Stimulated activated naive CD8-positive, alpha-beta T cell treated with anti-CD3 and anti-CD28 coated beads, Interleukin-15, Interleukin-2, amounts not matched to agents 100 ng/mL and 50 ng/mL, for 24 hours (primary cell): ENCODE measurements at regions not wholly inside any gene's neighbourhood (a gene's known extent, or its start where the extent isn't known, plus 50 kb on each side); places are given as distances from the start of the nearest gene placed in this dataset.

Source experiments
- H3K27ac Mint-ChIP-seq: one replicate; pipeline ENCODE4 v1.8.0; 2021; ENCODE audit warnings: mild to moderate bottlenecking, mixed read lengths
- H3K27me3 Mint-ChIP-seq: one replicate; pipeline ENCODE4 v1.8.0; 2021; ENCODE audit warnings: mixed read lengths
- H3K36me3 Mint-ChIP-seq: one replicate; pipeline ENCODE4 v1.8.0; 2021; ENCODE audit warnings: low read depth, mixed read lengths
- H3K4me1 Mint-ChIP-seq: one replicate; pipeline ENCODE4 v1.8.0; 2021; ENCODE audit warnings: low read depth, mixed read lengths
- H3K4me3 Mint-ChIP-seq: one replicate; pipeline ENCODE4 v1.8.0; 2021; ENCODE audit warnings: mild to moderate bottlenecking, mixed read lengths
- H3K9me3 Mint-ChIP-seq: one replicate; pipeline ENCODE4 v1.8.0; 2021; ENCODE audit warnings: mixed read lengths

- H3K9me3 Mint-ChIP-seq: peaks cover 5% of the 10 kb centered on the region
- no peak overlapping the region for H3K4me3 Mint-ChIP-seq
- no peaks in the 10 kb centered on the region for H3K36me3 Mint-ChIP-seq
- no peaks in the 10 kb centered on the region for H3K4me1 Mint-ChIP-seq
- H3K27me3 Mint-ChIP-seq: peaks cover 11% of the 10 kb centered on the region
- H3K27ac Mint-ChIP-seq: no peak overlapping the region
Observed at GRCh38 chr22:49420651-49421050, 407.0 kb downstream of the BRD1 start.

DNA sequence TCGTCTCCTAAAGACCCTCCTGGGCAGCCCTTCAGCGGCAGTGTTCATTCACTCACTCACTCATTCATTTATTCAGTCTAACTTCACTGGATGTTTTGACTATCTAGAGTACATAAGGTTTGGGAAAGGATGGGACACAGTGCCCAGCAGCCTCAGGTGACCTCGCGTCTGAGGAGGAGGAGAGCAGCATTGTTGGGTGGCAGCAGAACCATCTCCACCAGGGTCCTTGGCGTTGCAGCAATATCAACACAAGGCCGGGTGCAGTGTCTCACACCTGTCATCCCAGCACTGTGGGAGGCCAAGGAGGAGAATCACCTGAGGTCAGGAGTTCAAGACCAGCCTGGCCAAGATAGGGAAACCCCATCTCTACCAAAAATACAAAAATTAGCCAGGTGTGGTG lies 408.0 kb downstream of the BRD1 start:
- H3K4me3 Mint-ChIP-seq: no peak overlapping the region
- peaks cover 5% of the 10 kb centered on the region for H3K9me3 Mint-ChIP-seq
- peaks cover 11% of the 10 kb centered on the region for H3K27me3 Mint-ChIP-seq
- H3K4me1 Mint-ChIP-seq: no peaks in the 10 kb centered on the region
- no peaks in the 10 kb centered on the region for H3K36me3 Mint-ChIP-seq
- H3K27ac Mint-ChIP-seq: no peak overlapping the region

DNA sequence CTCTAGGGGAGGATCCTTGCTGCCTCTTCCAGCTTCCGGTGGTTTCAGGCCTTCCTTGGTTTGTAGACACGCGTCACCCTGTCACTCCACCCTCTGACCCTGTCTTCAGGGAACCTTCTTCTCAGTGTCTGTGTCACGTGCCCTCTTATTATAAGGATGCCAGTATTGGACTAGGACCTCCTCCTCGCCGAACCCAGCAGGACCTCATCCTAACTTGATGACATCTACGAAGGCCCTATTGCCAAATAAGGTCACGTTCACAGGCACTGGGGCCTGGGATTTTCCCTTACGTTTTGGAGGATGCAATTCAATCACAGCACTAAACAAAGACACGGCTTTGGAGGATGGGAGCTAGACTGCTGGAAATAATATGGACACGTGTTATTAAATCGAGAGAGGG lies 408.7 kb downstream of the BRD1 start:
- no peaks in the 10 kb centered on the region for H3K4me1 Mint-ChIP-seq
- H3K36me3 Mint-ChIP-seq: no peaks in the 10 kb centered on the region
- H3K27ac Mint-ChIP-seq: no peak overlapping the region
- peaks cover 11% of the 10 kb centered on the region for H3K27me3 Mint-ChIP-seq
- no peak overlapping the region for H3K4me3 Mint-ChIP-seq
- peaks cover 5% of the 10 kb centered on the region for H3K9me3 Mint-ChIP-seq

DNA sequence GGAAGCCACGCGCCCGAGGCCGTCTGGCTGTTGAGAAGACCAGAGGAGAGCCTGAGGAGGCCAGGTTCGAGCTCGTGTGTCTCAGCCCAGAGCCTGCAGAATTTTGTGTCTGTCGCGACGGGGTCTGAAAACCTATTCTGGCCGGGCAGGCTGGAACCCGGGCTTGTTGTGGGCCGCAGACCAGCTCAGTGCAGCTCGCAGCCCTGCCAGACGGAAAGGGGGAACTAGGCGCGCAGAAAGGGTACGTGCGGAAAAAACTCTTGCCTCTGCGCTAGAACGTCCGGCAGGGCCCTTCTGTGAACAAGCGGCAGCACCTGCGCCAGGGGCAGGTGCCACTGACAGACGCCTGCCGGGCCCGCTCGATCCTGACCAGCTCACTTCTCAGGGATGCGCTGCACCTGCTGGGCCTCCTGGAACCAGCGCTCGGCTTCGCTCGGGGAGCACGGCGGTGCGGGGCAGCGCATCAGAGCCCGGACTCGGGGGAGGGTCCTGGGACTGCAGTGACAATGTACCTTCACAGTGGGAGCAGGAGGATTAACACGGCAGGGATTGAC lies 409.3 kb downstream of the BRD1 start:
- no peaks in the 10 kb centered on the region for H3K36me3 Mint-ChIP-seq
- peaks cover 5% of the 10 kb centered on the region for H3K9me3 Mint-ChIP-seq

DNA sequence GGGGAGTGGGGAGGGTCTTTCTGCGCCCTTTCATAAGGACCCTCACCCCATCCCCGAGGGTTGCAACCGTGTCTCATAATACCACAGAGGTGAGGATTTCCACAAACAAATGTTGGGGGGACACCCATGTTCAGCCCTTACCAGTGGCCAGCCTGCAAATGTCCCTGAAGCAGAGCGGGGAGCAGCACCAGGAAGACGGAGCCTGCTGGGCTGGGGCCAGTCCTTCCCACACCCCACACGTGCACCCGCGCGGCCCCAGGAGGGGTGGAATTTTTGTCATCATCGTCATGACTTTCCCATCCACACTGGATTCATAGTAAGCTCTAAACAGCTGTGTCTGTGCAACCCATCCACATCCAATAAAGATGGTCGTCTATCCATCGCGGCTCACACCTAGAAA lies 409.8 kb downstream of the BRD1 start:
- H3K27me3 Mint-ChIP-seq: peaks cover 10% of the 10 kb centered on the region
- H3K4me1 Mint-ChIP-seq: no peaks in the 10 kb centered on the region
- H3K36me3 Mint-ChIP-seq: no peaks in the 10 kb centered on the region
- H3K9me3 Mint-ChIP-seq: peaks cover 5% of the 10 kb centered on the region
- H3K4me3 Mint-ChIP-seq: no peak overlapping the region
- no peak overlapping the region for H3K27ac Mint-ChIP-seq

More for the DNA sequence above, 409.3 kb downstream of the BRD1 start:
- Mint-ChIP-seq H3K27ac (no peak overlapping the region), H3K4me1 (no peaks in the 10 kb centered on the region), H3K27me3 (peaks cover 11% of the 10 kb centered on the region), H3K4me3 (no peak overlapping the region)

DNA sequence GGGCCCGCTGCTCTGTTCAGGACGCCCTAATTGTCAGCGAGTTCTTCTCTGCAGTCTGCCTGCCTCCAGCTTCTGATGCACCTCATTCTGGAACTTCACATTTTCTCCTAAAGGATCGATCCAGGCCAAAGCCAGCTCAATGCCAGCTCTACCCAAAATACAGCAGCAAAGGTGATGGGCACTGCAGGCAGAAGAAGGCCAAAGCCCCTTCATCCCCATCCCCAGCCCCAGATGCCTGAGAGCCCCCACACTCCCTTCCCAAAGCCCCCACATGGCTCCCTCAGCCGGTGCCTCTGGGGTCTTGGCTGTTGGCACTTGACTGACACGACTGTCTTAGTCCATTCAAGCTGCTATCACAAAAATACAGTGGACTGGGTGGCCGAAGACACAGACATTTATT lies 410.3 kb downstream of the BRD1 start:
- Mint-ChIP-seq H3K9me3 (peaks cover 5% of the 10 kb centered on the region), H3K4me3 (no peak overlapping the region), H3K4me1 (no peaks in the 10 kb centered on the region), H3K27ac (no peak overlapping the region), H3K36me3 (no peaks in the 10 kb centered on the region), H3K27me3 (peaks cover 6% of the 10 kb centered on the region)

- peaks cover 9% of the 10 kb centered on the region for H3K27me3 Mint-ChIP-seq
- H3K4me1 Mint-ChIP-seq: no peaks in the 10 kb centered on the region
- H3K9me3 Mint-ChIP-seq: no peaks in the 10 kb centered on the region
- no peak overlapping the region for H3K4me3 Mint-ChIP-seq
- no peak overlapping the region for H3K27ac Mint-ChIP-seq
- no peaks in the 10 kb centered on the region for H3K36me3 Mint-ChIP-seq
Observed at GRCh38 chr22:49415151-49415951, 412.3 kb downstream of the BRD1 start.

- peaks cover 14% of the 10 kb centered on the region for H3K27me3 Mint-ChIP-seq
- peaks cover 5% of the 10 kb centered on the region for H3K9me3 Mint-ChIP-seq
- H3K36me3 Mint-ChIP-seq: no peaks in the 10 kb centered on the region
- H3K4me3 Mint-ChIP-seq: no peak overlapping the region
- H3K27ac Mint-ChIP-seq: no peak overlapping the region
- H3K4me1 Mint-ChIP-seq: no peaks in the 10 kb centered on the region
Observed at GRCh38 chr22:49413551-49413950, 414.1 kb downstream of the BRD1 start.

DNA sequence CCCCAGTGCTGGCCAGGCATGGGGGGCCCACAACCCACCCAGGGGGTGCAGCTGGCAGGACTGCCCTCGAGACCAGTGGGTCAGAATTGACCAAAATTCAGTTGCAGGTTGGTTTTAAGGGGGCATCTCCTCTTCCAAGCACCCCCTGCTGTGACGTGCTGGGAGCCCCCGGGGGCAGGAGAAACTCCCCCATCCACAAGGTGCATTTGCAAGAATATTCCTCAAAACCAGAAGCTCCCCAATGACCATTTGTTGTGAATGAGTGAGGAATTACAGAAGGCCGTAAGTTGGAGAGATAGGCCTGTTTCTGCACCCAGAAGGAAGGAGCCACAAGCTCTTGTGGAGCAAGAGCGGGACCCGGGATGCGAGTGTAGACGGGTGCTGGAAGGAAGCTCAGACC lies 414.5 kb downstream of the BRD1 start:
- Mint-ChIP-seq H3K27ac (no peak overlapping the region), H3K27me3 (peaks cover 15% of the 10 kb centered on the region), H3K4me3 (no peak overlapping the region), H3K9me3 (peaks cover 5% of the 10 kb centered on the region), H3K4me1 (no peaks in the 10 kb centered on the region), H3K36me3 (no peaks in the 10 kb centered on the region)

GRCh38 chr22:49412236-49412635 lies 415.4 kb downstream of the BRD1 start:
- peaks cover 14% of the 10 kb centered on the region for H3K27me3 Mint-ChIP-seq

GRCh38 chr22:49411236-49411635 lies 416.4 kb downstream of the BRD1 start:
- no peak overlapping the region for H3K4me3 Mint-ChIP-seq
- no peak overlapping the region for H3K27ac Mint-ChIP-seq
- H3K9me3 Mint-ChIP-seq: peaks cover 5% of the 10 kb centered on the region
- no peaks in the 10 kb centered on the region for H3K4me1 Mint-ChIP-seq
- no peaks in the 10 kb centered on the region for H3K36me3 Mint-ChIP-seq
- peaks cover 14% of the 10 kb centered on the region for H3K27me3 Mint-ChIP-seq

More at GRCh38 chr22:49412236-49412635, 415.4 kb downstream of the BRD1 start:
- Mint-ChIP-seq H3K4me1 (no peaks in the 10 kb centered on the region), H3K9me3 (peaks cover 5% of the 10 kb centered on the region), H3K4me3 (no peak overlapping the region), H3K36me3 (no peaks in the 10 kb centered on the region), H3K27ac (no peak overlapping the region)

- no peak overlapping the region for H3K27ac Mint-ChIP-seq
- H3K27me3 Mint-ChIP-seq: peaks cover 14% of the 10 kb centered on the region
- H3K9me3 Mint-ChIP-seq: peaks cover 5% of the 10 kb centered on the region
- no peaks in the 10 kb centered on the region for H3K4me1 Mint-ChIP-seq
- H3K4me3 Mint-ChIP-seq: no peak overlapping the region
- H3K36me3 Mint-ChIP-seq: no peaks in the 10 kb centered on the region
Observed at GRCh38 chr22:49408102-49408836, 419.4 kb downstream of the BRD1 start.

GRCh38 chr22:49406879-49407587 lies 420.6 kb downstream of the BRD1 start:
- Mint-ChIP-seq H3K4me3 (no peak overlapping the region), H3K27me3 (peaks cover 14% of the 10 kb centered on the region), H3K9me3 (peaks cover 5% of the 10 kb centered on the region), H3K4me1 (no peaks in the 10 kb centered on the region), H3K27ac (no peak overlapping the region), H3K36me3 (no peaks in the 10 kb centered on the region)

- no peak overlapping the region for H3K4me3 Mint-ChIP-seq
- H3K4me1 Mint-ChIP-seq: no peaks in the 10 kb centered on the region
- no peak overlapping the region for H3K27ac Mint-ChIP-seq
- no peaks in the 10 kb centered on the region for H3K36me3 Mint-ChIP-seq
- peaks cover 11% of the 10 kb centered on the region for H3K27me3 Mint-ChIP-seq
- peaks cover 5% of the 10 kb centered on the region for H3K9me3 Mint-ChIP-seq
Observed at GRCh38 chr22:49406047-49406650, 421.5 kb downstream of the BRD1 start.
